Suppressor macrophage treated with lipopolysaccharide for 1 hour (primary cell): ENCODE measurements at regions not wholly inside any gene's neighbourhood (a gene's known extent, or its start where the extent isn't known, plus 50 kb on each side); places are given as distances from the start of the nearest gene placed in this dataset.

Experiments
- DNase-seq, 3 donors: peaks; one replicate each; pipeline ENCODE4 v3.0.0-alpha.2; 2020 to 2022

DNA sequence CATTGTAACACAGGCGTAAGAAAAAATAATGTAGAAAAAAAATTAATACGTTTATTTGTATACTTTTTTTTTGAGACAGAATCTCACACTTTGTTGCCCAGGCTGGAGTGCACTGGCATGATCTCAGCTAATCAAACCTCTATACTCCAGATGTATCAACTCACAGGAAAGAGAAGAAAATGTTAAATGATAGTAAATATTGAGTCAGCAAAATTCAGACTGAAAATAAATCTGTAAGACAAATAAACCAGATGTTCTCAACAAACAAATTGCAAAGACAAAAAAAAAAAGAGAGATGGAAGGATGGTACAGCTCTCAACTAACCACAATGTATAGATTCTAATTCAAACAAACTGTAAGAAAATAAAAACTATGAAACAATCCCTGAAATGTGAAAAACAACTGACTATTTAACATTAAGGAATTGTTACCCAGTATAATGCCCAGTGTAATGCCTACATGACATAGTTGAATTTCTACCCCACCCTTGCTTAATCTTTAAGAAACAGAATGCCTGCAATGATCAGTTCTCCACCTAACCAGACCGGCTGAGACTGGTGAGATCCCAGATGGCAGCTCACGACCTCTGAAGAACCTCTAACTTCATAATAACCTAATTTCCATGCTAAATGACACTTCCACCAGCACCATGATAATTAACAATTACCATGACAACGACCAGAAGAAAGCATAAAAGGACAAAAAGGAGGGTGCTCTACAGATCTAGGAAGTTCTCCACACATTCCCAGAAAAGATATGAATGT is 272.0 kb upstream of the GNAI1 start:
- DNase-seq = no peak

DNA sequence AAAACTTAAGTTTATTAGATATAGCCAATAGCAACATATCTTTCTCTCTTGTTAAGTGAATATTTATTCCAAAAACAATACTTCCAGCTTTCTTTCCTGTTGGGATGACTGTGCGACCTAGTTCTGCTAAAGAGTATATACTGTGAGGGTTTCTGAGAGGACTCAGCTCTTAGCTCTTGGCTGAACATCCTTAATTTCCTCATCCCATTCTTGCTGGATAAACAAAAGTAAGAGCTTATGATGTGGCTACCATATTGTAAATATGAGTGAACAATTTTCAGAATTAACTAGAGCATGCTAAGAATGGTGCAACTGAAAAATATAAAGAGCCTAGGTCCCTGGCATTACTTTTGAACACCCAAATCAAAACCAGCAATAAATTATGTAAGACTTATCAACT is 279.5 kb upstream of the GNAI1 start:
- DNase-seq = no peak

DNA sequence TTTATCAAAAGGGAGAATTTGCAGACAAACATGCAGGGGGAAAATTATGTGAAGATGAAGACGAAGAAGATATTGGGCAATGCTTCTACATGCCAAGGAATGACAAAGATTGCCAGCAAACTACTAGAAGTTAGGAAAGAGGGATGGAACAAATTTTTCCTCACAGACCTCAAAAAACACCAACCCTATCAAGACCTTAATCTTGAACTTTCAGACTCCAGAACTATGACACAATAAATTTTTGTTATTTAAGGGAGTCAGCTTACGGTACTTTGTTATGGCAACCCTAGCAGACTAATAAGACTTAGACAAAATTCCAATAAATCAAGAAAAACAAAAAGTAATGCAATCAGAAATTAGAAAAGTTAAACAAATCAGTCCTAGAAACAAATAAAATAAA is 280.0 kb upstream of the GNAI1 start:
- no peak for DNase-seq

DNA sequence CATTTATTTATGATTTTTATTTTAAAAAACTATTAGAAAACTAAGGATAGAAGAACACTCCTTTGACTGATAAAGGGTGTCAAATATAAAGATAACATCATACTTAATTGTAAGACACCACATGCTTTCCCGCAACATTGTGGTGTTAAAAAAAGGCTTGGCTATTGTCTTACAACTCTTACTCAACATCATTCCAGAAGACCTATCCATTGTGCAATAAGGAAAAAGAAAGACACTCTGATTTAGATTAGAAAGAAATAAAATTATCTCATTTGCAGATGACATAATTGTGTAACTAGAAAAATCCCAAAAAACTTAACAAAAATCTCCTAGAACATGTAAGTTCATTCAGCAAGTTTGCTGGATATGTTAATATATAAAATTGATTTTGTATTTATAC is 296.7 kb upstream of the GNAI1 start:
- no peak for DNase-seq

DNA sequence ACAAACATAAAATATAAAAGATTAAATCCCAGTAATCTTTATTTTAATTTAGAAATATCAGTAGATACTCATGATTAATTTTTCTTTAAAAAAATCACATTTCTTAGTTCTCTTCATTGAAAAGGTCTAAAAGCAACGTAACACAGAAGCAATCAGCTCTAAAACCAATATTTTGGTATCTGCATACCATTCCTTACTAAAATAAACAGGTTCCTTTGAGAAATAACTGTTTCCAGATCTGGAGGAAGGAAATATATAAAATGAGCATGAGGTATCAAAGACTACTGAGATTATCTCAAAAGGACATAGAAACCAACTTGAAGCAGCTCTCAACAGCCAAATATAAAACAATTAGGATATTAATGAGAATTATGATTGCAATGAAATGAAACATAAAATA is 301.0 kb upstream of the GNAI1 start:
- DNase-seq = no peak

DNA sequence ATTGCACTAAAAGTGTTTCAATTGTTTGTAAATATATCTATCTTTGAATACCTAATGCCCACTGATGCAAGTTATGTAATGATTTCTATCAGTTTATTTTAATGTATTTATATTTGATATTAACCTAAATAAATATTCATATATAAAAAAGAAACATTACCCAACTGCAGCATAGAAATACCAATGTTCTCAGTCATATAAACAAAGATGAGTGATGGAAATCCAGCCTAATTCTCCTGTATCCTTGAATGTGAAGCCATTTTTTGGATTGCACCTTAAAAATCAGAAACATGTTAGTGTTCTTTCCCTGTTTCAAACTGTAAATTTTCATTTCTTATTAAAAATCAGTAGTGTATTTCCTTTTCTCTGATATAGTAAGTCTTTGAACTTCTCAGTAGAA is 305.8 kb upstream of the GNAI1 start:
- DNase-seq = no peak

DNA sequence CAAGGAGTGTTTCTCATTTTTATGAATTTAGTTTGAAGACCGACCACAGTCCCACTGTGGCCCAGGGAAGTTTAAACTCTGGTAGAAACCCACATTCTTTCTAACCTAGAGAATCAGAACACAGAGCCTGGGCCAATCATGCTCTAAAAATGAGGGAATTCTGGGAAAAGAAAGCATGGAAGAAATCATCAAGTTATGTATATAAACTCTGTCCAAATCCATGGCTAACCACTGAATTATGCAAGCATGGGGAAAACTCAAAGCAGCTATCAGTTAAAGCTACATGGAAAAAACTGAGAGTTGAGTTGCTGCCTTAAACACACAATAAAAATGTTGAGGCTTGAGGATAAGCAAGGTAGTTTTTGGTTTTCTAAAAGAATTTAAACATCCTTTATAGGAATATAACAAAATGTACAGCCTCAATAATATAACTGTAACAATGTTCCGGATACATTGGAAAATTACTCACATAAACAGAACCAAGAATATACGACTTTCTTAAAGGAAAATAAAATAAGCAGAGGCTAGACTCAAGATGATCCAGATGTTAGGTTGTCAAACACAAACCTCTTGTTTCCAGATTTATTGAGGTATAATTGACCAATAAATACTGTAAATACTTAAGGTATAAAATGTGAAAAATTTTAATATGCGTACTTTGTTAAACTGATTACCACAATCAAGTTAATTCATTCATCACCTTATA is 311.2 kb upstream of the GNAI1 start:
- no peak for DNase-seq

DNA sequence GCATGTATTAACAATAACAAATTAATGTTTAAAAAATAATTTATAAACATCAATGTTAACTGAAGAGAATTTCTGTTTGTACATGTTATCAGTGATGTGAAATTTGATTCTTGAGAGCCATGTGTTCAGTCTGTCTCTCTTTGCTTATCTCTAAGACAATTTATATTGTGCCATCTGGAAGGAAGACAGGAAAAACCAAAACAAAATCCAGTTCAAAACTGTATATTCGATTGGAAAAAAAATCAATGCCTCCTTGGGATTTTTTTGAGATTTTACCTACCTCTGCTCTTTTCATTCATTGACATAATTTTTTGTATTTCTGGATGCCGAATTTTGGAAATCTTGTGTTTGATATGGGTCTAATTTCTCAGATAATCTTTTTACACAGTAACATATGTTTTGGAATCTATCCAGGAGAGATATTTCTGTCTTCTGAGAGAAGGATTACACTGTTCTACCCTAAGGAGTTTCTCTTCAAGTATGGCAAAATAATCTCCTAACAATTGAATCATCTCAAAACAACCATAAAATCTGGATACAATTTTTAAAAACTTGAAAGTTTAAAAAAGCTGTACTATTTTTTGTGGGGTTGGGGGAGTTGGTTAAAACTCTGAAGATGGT is 311.9 kb upstream of the GNAI1 start:
- DNase-seq = no peak

DNA sequence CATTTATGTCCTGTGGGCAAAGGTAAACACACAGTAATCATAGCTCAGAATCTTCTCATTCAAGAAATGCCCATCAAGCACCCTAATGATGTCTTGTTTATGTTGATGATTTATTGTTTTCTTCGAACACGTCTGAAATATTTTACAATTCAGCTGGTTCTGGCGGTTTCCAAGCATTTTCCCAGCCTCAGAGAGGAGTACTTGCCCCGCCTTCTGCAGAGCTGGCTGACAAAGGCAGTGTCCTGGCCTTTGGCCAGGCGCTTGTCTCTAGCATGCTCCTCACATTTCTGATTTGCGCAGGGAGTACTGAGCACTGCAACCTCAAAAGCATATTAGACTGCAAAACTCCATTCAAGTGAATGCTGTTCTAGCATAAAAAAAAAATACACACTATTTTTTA is 314.2 kb upstream of the GNAI1 start:
- DNase-seq = no peak

DNA sequence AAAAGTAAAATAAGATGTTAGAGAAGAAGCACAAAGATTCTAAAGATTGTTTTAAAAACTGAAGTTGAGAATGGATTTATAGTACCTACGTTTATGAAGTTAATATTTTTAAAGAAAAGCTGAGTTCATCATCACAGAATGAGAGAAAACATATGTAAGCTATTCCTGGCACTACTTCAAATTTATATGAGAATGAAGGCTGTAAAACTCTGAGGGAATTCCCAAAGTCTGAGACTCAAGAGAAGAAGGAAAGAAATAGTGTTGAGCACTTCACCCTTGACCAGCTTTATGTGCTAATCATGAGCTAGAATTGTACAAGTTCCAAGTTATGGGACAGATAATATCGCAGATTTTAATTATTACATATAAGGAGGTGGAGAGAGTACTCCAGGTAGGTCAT is 323.7 kb upstream of the GNAI1 start:
- no peak for DNase-seq

DNA sequence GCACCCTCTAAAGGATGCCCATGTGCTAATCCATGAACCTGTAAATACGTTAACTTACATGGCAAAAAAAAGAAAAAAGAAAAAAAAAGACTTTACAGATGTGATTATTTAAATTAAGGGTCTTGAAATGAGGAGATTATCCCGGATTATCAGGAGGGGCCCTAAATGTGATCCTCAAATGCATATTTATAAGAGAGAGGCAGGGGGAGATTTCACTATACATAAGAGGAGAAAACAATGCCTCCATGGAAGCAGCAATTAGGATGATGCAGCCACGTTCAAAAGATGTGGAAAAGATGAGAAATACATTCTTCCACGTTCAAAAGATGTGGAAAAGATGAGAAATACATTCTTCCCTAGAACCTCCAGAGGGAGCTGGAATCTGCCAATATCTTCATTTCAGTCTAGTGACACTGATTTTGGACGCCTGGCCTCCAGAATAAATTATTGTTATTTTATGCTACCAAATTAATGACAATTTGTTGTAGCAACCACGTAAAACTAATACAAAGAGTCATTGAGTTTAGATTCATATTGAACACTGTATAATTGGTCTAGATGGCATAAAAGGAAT is 328.4 kb upstream of the GNAI1 start:
- DNase-seq = no peak

DNA sequence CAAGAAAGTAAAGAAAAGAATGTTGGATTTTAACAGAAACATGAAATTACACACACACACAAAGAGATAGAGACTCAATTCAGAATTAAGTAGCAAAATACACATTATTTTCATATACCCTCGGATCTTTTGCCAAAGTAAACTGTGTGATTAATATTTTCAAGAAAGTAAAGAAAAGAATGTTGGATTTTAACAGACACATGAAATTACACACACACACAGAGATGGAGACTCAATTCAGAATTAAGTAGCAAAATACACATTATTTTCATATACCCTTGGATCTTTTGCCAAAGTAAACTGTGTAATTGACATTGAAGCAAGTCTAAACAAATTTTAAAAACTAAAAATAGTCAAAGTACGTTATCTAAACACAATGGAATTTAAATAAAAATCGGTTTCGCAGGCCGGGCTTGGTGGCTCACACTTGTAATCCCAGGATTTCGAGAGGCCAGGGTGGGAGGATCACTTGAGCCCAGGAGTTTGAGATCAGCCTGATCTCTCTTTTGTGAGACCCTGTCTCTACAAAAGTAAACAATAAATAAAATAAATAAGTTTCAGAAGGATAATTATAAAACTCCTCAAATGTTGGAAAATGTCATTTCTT is 337.3 kb upstream of the MAGI2 start:
- no peak for DNase-seq

DNA sequence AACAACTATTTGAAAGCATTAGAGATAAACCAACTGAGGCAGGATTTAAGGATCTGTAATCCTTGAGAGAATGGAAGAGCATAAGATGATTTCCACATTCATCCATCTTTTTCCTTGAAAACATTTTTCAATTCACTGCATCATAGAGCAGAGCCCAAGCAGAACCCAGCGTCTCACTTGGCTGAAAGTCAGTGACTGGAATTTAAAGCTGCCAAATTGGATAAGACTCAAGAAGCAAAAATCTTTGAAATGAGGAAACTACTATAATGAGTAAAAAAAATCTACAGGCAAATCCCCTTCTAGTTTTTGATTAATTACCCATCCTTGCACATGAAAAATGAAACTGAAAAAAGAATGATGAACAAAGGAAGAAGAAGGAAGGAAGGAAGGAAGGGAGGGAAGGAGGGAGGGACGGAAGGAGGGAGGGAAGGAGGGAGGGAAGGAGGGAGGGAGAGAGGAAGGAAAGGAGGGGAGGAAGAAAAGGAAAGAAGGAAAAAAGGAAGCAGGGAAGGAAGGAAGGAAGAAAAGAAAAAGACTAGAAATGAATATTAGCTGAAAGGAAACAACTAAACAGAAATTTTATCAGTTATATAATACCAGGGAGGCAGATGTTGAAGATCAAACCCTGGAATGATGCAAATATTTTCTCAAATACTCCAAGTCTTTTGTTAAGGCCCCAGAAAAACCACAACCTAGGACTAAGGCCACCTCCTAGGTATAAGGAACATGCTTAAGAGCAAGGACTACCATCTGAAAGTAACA is 336.3 kb upstream of the MAGI2 start:
- DNase-seq = no peak

DNA sequence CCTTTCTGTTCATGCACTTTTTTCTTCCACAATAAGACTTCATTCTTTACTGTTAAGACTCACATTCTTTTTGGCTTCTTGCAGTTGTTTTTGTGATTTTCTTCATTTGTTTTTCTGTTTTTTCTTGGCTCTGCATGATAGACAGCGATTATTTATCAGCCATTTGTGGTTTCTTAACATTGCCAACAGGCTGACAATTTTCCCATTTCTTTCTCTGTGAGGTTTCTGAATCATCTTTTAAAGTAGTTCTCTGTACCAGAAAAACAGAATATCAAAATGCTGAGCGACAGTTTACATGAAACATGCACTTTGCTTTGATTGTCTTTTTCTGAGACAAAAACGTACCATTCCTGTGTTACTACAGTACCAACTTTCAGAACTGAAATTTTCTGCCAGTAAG is 334.2 kb upstream of the MAGI2 start:
- no peak for DNase-seq

DNA sequence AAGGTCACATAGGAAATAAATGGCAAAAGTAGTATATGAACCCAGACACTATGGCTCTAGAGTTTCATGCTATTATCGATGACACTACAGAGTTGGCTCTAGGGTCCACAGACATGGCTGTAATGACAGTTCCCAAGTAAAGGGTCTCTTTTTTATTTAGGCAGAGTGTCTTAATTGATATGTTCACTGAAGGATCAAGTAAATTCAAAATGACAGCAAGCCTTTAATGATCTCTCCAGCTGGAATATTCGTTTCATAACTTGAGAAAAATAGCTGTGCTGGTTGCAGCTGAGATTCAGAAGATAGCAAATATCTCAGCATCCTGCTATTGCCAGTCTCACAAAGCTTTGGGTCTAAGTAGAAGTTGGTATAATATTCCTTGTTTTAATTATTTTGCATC is 333.6 kb upstream of the MAGI2 start:
- no peak for DNase-seq

DNA sequence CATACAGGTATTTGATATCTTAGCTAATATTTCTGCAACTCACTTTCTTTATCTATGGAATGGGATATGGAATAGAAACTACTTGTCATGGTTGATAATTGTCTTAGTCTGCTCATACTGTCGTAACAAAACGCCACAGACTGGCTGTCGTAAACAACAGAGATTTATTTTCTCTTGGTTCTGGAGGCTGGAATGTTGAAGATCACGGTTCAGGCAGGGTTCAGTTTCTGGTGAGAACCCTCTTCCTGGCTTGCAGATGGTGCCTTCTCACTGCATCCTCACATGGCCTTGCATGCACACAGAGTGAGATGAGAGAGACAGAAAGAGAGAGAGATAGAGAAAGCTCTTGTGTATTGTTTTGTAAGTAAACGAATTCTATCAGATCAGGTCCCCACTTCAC is 332.7 kb upstream of the MAGI2 start:
- no peak for DNase-seq

DNA sequence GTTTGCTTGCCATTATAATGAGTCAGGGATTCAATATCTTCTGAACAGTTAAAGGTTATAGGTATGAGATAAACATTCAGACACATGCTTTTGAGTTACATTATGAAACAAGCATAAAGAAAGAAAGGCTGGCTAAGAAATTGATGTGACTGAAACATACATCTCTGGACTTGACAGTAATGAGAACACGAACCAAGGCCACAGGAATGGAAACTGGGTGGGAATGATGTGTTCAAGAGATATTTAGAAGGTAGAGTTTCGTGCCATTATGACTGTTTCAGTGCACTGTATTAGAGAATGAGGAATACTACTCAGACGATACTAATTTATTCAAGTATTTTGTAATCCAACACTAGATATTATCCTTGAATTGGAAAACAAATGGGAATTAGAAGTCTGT is 332.1 kb upstream of the MAGI2 start:
- DNase-seq = no peak

DNA sequence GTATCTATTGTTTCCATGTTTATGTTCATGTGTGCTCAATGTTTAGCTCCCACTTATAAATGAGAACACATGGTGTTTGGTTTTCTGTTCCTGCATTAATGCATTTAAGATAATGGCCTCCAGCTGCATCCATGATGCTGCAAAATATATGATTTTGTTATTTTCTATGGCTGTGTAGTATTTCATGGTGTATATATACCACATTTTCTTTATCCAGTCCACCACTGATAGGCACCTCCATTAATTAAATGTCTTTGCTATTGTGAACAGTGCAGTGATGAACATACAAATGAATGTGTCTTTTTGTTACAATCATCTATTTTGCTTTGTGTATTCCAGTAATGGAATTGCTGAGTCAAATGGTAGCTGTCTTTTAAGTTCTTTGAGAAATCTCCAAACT is 329.4 kb upstream of the MAGI2 start:
- no peak for DNase-seq

DNA sequence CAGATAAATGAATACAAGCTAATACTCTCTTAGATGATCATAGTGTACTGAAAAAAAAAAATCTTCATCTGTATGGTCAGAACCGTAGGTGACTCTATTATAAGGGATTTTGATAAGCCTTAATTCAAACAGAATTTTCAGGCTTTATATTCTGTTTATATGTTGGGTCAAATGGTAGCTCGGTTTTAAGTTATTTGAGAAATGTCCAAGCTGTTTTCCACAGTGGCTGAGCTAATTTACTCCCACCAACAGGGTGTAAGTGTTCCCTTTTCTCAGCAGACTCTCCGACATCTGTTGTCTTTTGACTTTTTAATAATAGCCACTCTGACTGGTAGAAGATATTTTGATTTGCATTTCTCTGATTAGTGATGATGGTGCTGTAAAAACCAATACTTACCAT is 328.8 kb upstream of the MAGI2 start:
- no peak for DNase-seq

DNA sequence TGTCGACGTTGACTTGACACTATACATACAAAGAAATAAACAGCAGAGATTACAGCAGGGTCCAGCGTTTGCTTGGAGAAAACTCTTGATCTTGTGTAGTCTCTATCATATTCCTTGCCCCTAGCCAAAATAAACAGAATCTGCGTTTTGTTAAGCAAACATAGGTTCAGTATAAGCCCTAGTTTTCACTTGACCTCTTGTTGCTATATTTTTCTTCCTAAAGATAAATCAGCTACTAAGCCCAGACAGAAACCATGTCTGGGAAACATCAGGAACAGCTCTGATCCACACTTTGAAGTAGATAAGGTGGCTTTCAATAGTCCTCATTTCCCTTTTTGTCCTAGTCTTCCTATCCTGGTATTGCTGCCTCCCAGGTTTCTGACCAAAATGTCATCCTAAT is 328.2 kb upstream of the MAGI2 start:
- no peak for DNase-seq

DNA sequence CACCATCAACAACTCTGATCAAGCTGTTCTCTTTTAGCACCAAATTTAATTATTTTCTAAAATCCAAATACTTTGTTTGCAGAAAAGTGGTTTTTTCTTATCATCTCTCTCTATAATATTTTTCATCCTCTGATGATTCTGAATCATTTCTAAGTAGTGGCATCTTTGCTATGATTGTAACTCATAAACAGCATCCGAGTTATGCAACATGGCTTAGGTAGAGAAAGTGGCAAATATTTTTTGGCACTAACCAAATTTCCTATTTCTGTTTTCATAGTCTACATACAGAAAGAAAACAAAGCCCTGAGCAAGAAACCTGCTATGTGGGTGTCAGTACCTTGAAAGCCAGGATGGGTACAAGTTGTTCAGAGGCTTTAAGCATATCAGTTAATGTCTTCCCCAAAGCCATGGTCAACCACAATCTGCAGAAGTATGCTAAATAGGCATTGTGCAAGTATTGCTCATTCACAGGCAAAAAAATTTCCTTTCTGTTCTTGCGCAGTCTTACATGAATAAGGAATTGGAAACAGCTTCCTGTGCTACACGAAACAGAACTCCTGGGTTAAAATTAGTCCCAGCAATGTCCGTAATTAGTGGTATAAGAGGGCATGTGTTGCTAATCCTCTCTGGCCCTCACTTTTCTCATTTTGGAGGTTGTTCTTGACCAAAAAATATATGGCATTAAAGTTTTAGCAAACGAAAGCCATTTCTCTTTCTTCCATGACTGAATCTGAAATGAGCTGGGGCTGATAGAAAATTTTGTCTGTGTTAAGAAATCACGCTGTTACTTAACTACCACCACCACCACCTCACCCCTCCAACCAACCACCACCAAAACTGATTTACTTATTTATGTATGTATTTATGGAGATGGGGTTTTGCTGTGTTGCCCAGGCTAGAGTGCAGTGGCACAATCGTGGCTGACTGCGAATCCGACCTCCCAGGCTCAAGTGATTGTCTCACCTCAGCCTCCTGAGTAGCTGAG is 325.6 kb upstream of the MAGI2 start:
- peak; percentile 71 to 90 (median 87) for DNase-seq

DNA sequence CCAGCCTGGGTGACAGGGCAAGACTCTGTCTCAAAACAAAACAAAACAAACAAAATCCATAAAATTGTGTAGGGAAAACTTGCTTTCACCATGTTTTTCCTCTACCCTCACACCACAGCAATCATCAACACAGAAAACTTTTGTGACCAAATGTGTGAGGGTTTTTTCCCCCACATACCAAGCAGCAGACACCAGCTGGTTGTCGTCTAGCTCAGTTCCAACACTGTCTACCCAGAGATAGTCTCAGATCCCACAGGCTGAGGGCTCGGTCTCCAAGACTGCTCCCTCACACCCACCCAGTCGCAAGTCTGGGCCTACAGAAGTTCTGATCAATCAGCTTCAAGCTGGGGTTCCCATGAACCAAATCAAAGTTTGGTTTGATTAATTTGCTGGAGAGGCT is 322.4 kb upstream of the MAGI2 start:
- no peak for DNase-seq
